Amygdala (tissue), 56 donors: ENCODE measurements at regions not wholly inside any gene's neighbourhood (a gene's known extent, or its start where the extent isn't known, plus 50 kb on each side); places are given as distances from the start of the nearest gene placed in this dataset.

Experiments used
- DNase-seq, 56 donors: peaks; one replicate each; lab custom pipeline; 2025; lab: John Stamatoyannopoulos, UW

DNA sequence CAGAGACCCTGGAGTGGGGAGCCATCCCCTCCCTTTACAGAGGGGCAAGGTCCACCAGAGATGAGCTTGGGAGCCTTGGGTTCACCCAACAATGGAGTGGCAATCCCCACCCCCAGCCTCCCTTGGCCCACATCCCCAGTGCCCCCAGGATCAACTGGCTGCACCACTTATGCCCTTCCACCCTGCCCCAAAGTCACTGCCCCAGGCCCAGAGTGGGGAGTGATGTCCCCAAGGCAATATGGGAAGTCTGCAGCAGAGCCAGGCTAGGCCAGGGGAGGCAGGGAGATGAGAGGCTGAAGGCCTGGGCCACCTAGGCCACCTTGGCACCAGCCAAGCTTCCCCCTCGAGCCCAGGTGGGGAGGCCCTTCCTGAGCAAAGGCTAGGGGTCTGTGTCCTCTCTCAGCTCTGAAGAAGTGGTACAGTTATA, 145.5 kb downstream of the SMAD6 start:
- no peak for DNase-seq

DNA sequence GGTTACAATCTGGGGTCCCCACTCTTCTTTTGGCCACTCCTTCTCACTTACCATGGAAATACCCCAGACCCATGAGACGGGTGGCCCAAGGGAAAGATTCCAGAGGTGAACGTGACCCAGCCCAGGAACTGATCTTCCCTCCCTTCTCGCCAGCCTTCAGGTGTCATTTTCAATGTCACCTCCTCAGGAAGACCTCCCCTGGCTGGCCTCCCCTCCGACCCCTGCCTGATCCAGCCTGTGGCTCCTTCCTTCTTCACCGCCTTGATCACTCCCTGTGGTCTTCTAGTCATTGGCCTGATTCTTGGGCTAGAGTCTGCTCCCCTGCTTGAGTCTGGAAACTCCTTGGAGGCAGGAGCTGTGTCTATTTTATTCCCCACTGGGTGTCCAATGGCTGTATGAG, 146.1 kb downstream of the SMAD6 start:
- no peak for DNase-seq

DNA sequence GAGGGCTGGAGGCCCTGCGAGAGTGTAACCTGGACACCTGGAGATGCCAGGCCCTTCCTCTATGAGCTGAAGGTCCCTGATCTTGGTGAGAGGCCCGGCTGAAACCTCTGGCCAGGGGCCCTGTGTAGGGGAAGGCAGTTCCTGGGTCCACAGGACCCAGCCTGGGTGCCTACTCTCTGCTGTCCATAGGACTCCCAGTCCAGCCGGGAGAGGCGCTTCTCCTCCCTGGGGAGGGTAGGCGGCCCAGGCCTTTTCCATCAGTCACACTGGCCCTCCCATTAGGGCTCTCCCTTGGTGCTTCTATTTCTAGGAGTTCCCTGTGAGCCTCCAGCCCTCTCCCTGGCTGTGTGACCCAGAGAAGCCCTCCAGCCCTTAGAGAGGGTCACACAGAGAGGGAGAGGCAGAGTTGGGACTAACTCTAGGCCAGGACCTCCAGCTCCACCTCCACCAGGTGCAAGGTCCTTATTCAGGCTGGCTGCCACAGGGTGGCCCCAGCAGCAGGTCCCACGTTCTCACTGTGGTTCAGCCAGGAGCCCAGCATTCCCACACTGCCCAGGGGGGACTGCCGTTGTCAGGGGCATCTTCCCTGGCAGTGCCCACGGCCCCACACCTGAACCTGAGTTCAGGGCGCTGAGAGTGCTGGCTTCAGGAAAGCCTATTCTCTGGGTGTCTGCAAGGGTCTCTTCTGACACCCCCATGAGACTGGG, 146.8 kb downstream of the SMAD6 start:
- no peak for DNase-seq

DNA sequence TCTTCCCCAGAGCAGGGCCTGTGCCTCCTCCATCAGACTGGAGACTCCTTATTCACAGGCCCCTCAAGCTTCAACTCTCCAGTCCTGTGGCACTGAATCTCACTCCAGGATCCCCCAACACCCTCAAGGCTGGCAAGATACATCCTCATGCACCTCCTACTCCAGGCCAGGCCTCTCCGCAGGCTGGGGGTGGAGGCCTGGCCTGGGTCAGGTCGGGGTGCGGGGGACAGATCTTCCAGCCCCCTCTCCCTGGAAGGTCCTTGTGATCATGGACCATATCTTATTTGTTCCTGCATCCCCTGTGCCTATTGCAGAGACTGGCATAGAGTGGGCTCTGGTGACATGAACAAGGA, 147.3 kb downstream of the SMAD6 start:
- DNase-seq: no peak

DNA sequence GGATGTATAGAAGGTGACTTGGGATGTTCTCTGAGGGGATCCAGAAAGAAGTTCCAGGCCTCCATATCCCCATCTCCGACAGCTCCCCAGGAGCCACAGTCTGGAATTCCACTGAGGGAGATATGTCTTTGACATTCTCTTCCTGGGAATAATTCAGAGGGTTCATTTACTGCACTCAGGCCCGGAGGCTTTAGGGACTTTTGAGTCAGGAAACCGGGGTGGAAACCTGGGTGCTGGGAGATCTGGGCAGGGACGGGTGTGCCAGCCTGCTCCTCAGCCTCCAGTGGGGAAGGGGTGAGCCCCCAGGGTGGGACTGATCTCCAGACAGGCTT, 147.7 kb downstream of the SMAD6 start:
- no peak for DNase-seq

DNA sequence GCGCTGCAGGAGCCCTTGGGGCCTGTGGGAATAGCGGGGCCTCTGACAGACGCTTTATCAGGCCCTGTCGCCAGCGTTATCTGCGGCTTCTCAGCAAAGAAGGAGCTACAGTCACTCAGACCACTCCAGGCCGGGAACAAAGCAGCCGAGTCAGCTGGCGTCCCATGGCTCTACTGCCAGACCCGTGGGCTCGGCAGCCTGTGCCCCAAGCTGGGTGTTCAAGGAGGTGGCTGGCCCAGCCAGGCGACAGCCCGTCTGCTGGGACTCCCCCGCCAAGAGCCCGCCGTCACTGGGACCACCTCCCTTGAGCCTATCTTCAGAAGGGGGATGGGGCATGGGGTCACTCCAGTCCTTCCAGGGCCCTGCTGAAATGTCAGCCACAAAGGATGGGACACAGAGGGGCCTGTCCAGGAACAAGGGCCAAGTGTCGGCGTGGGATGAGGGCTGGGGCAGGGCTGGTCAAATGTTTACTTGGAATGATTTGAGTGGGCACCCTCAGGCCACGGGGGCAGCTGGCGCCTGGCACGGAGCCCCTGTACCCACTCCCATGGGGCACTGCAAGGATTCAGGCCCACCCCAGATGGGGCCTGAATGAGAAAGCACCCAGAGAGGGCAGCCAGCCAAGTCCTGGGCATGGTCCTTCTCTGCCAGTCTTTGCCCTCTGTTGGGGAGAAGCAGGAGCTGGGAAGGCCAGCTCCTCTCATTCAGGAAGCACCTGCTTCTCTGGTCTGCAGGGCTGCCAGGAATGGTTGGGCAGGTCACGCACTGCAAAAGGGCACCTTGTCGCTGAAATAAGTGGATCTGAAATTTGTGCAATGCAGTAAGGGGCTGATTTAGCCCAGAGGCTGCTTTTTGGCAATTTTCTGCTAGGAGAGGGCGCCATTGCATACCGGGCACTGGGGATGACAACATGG, 148.3 kb downstream of the SMAD6 start:
- DNase-seq: peak in 2 of 56 donors; percentile 6 to 11

DNA sequence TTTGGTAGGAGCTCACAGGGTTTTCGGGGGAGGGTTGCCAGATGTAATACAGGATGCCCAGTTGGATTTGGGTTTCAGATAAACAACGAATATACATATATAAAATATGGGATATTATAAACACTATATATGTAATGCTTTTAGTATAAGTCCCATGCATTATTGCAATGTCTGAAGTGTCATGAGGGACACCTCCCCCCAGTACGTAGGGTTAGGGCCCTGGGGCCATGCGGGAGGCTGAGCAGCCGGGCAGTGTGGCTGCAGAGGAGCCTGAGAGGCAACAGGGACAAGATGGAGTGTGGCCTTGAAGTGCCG, 148.9 kb downstream of the SMAD6 start:
- DNase-seq: peak in 2 of 56 donors; percentile 17 to 26

DNA sequence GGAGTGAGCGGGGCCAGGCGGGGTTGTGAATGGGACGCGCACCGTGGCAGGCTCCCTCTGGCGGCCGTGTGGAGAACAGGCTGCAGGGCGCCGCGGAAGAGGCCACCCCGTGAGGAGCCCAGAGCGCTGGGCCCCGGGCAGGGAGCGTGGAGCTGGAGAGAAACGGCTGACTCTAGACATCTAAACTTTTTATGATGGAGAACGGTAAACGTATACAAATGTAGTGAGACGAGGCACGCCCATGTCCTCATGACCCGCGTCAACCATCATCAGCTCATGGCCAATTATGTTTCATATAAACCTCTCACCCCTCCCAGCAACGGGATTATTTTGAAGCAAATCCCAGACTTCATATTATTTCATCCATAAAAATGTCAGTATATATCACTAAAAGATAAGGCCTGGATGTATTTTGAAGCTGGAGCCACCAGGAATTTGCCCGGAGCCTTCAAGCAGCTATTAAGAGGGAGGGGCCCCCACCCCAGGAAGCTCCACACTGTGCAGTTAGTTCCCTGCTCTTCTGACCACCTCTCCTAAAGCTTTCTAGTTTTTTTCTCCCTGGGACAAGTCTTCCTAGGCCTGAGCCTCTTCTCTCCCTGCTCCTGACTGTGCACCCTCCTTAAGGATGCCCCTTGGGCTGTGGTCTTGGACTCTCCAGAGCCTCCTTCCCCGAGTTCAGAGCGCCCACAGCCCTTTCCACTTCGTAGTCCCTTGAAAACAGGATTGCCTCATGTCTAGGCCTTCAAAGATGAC, 149.5 kb downstream of the SMAD6 start:
- peak in 27 of 56 donors; percentile 6 to 72 (median 33) for DNase-seq

DNA sequence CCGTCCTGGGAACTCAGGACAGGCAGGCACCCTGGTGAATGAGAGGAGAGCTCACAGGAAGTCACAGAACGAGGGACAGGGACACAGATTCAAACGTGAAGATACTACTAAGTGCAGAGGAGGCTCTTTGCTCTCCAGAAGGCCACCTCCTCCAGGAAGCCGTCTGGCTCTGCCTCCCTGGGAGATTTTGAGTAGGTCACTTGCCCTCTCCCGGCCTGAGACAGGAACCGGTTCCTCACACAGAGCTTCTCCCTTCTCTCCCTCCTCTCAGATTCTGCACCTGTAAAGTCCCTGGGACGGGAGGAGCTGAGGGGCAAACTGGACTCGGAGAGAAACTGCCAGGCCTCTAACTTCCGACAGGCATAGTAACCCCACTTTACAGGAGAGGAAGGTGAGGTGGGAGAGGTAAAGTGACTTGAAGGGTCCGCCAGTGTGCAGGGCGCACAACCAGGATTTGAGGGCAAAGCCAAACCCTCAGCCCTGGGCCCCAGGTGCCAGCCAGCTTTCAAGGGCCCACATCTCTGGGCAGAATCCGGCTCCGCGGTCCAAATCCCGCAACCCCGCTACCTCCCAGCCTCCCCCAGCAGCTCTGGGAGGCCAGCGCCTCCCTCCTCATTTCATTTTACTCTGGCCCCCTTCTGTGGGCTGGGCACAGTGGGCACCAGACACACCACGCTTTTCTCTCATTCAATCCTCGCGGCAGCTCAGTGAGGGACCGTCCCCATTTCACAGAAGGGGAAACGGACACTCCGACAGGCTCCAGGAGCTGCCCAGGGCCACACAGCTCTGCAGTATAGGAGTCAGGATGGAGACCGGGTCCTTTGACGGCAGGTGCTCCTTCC, 150.2 kb downstream of the SMAD6 start:
- DNase-seq: no peak

DNA sequence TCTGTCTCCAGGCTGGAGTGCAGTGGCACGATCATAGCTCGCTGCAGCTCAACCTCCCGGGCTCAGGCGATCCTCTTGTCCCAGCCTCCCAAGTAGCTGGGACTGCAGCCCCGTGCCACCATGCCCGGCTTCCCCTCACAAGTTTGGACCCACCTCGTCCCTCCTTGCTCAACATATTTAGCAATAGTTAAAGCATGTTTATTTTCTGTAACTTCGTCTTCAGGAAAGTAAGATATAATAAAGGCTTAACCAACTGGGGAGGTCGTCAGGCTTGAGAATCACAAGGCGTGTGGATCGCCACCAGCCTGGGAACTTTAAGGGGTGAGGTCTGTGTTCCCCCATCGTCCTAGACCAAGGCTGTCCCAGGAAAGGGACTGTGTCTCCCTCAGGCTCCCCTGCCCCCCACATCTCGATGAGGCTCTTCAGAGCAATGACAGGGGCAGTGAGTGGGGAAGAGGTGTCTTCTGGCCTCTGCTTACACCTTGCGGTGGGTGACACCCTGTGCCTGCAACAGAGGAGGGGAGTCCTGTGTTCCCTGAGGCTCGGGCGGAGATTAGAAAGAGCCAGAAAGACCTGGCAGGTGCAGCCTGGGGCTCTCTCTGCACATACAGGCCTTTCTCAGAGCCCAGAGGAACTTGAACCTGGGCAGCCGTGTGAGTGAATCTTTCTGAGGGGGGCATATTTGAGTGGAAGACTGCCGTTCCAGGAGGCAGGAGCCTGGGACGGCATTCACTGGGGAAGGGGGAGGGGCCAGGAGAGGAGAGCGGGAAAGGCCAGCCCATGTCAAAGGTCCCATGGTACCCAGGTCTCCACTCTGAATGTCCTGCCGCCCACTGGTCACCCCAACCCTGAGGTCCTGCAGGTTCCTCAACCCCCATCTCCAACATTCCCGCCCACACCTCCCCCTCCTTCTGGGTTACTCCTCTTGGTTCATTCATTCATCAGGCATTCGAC, 152.3 kb downstream of the SMAD6 start:
- no peak for DNase-seq

DNA sequence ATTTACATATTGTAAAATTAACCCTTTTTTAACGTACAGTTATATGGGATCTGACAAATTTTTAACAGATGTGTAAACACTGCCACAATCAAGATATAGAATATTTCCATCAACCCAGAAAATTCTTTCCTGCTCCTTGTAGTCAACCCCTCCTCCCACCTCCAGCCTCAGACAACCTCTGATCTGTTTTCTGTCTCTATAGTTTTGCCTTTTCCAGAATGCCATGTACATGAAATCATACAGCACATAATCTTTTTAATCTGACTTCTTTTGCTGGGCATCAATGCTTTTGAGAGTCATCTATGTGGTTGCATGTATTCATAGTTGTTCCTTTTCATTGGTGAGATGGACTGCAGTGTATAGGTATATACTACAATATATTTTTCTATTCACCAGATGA, 153.0 kb downstream of the SMAD6 start:
- no peak for DNase-seq

DNA sequence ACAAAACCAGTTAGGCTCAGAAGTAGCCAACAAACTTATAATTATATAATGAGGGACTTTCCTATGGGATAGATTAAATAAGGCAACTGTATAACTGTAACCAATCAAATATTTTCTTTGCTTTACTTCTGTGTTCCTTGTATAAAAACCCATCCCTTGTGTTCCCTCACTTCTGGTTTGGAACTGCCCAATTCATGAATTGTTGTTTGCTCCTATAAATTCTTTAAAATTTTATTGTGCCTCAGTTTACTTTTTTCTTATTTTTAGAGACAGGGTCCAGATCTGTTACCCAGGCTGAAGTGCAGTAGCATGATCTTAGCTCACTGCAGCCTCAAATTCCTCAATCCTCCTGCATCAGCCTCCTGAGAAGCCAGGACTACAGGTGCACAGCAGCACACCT, 155.7 kb downstream of the SMAD6 start:
- DNase-seq: no peak

DNA sequence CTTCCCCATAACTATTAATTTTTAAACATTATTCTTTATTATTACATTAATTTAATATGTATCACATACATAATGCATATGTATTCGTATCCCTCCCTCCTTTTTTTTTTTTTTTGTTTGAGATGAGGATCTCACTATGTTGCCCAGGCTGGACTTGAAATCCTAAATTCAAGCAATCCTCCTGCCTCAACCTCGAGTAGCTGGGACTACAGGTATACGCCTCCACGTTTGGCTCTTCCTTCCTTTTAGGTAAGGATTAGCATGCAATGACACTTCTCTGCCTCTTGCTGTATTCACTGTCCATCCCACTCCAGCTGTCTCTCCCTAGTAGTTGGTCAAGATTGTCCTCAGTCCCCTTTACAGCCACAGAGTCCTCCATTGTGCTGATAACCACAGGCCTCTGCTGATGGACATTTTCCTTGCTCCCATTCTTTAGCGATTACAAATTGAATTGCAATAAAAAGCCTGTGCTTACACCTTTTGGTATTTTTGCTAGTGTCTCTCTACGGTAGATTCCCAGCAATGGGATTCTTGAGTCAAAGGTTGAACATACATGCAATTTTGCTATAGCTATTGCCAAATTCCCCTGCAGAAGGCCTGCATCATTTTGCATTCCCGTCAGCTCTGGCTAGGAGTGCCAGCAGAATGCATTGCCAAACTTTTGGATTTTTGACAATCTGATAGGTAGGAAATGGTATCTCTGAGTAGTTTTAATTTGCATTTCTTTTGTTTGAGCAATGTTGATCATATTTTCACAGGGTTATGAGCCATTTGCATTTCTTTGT, 156.6 kb downstream of the SMAD6 start:
- DNase-seq: no peak

DNA sequence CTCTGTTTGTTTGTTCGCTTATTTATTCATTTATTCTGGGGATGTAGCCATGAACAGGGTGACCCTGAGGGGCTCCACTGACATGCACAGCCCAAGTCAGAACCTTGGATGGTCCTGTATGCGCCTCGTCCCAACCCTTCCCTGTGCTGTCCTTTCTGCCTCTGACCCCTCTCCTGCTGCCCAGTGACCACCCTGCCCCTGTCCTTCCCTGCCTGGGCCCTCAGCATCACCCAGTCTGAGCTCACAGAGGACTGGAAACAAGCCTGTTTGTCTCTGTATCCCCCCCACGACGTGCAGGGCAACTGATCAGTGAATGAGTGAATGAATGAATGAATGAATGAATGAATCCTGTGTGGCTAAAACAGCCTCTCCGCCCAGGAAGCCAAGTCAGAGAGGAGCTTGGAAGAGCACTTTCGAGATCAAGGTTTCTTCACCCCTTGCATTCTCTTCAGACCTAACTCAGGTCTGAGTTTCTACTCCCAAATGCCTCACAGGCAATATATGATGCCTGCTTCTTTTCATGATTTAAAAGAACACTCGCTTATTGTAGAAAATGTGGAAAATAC, 157.7 kb downstream of the SMAD6 start:
- DNase-seq: no peak

DNA sequence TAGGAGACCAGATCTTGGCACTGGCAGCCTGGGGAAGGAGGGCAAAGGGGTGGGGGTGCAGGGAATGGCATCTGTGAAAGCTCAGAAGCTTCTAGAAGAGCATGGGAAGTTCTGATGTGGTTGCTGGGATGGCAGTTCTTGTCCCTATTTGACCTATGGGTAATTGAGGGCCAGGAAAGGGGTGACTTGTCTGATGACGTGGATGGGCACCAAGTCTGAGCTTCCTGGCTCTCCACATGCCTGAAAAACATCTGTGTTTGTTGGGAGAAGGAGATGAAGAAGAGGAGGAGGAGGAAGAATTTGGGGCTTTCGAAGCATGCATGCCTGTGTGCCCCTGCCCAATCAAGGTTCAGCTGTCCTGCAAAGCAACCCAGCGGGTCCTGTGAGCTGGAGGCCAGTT, 158.8 kb downstream of the SMAD6 start:
- DNase-seq: no peak

DNA sequence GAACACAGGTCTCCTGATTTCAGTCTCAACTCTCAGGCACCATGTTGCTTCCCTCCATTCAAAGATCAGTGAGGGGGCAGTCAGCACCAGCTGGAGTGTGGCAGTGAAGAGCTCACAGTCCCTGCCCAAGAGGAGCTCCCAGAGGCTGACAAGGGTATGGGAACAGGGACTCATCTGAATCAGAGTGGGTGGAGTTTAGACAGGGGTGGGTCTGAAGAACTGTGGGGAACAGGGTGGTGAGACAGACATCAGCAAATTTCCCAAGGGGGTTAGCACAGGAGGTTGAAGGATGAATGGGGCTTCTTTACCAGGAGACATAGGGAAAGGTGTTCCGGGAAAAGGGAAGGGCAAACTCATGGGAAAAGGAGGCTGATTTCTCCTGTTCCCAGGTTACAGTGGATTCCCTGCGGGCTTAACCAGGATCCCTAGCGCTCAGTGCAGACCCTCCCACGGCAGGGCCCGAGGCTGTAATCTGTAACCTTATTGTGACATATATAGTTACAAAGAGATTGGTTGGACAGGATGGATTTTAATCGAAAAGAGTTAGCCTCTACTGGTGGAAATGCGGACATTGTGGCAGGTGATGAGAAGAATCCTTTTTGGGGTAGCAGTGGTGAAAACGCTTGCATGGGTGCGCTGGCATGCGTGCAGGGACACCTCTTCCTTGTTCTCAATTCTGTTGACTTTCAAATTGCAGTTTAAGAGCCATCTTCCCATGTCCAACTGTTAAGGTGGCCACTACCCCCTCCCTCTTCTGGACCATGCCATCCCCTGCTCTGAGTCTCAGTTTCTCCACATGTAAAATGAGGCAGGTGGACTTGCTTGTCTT, 160.3 kb downstream of the SMAD6 start:
- DNase-seq: no peak

DNA sequence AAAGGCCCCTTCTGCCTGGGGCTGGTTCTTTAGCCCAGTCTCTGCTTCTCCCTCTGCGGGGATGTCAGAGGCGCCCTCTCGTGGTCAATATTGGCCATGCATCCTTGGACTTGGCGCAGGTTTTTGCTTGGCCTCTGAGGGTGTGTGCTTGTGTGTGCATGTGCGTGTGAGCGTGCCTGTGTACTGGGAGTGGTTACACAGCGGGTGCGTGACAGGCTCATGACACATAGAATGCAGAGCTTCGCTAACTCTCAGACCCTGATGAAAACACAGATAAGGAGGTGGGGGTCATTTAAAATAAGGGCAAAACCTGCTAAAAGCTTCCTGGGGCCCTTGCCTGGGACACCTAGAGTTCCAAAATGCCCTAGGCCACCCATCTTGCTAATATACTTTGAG, 160.9 kb downstream of the SMAD6 start:
- DNase-seq: peak in 34 of 56 donors; percentile 6 to 73 (median 27)
